HG03066 (cell line): ENCODE measurements at regions not wholly inside any gene's neighbourhood (a gene's known extent, or its start where the extent isn't known, plus 50 kb on each side); places are given as distances from the start of the nearest gene placed in this dataset.

ENCODE experiments used
- ATAC-seq: cut with Tn5 transposase; IDR thresholded peaks from one replicate; pipeline ENCODE4 v1.9.1; 2021; ENCODE audit warnings: low read depth; ENCODE audit not compliant: unreplicated experiment

- ATAC-seq = no peak
Observed at GRCh38 chr10:121290674-121291073, 307.6 kb downstream of the FGFR2 start.

DNA sequence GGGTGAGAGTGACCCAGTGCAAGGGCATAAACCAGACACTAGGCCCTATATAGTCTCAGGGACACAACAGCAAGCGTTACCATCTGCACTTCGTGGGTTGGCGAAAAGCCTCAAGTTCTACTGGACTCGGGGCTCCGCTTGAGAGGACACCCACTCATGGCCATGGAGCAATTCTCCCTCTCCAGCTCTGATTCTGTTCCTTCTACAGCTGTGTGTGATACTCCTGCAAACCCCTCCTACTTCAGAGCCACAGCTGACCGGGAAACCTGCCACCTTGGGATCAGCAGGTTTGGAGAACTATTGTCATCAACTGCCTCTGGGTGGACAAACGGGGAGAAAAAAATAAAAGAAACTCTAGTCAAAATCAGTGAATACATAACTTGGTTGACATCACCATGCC, 306.9 kb downstream of the FGFR2 start:
- no peak for ATAC-seq

- ATAC-seq = no peak
Observed at GRCh38 chr10:121291823-121292222, 306.4 kb downstream of the FGFR2 start.

- ATAC-seq = no peak
Observed at GRCh38 chr10:121292321-121292720, 305.9 kb downstream of the FGFR2 start.

- no peak for ATAC-seq
Observed at GRCh38 chr10:121293110-121293509, 305.1 kb downstream of the FGFR2 start.

DNA sequence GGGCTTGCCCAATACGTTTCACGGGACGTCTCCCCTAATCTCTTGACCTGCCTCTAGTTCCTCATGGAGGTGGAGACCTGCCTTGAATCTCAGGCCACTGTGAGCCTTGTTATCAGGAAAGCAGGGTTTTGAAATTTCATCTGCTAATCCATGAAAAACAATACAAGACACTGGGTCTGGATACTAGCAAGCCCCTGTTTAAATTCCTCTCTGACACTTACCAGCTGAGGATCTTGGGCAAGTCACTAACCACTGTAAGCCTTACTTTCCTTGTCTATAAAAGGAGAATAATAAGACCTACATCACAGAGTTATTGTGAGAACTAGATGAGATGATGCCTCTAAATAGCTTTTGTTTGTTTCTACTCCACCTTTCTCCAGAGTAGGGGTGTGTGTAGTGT, 303.6 kb downstream of the FGFR2 start:
- no peak for ATAC-seq

DNA sequence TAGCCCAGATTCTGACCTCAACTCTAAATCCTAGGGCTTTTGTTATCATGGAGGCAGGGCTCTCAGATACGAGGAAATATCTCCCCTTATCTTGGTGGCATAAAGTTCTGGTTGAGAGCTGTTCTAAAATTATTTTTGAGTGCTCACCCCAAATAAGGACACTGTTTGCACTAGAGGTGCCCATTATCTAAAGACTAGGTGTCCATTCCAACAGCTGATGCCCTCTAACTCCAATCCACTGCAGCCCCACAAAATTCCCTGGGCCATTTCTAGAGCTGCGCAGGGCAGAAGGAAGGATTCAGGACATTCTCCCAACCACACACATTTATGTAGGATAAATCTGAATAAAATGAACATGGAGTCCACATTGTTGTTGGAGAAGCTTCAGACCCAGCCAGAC, 301.9 kb downstream of the FGFR2 start:
- ATAC-seq = no peak

DNA sequence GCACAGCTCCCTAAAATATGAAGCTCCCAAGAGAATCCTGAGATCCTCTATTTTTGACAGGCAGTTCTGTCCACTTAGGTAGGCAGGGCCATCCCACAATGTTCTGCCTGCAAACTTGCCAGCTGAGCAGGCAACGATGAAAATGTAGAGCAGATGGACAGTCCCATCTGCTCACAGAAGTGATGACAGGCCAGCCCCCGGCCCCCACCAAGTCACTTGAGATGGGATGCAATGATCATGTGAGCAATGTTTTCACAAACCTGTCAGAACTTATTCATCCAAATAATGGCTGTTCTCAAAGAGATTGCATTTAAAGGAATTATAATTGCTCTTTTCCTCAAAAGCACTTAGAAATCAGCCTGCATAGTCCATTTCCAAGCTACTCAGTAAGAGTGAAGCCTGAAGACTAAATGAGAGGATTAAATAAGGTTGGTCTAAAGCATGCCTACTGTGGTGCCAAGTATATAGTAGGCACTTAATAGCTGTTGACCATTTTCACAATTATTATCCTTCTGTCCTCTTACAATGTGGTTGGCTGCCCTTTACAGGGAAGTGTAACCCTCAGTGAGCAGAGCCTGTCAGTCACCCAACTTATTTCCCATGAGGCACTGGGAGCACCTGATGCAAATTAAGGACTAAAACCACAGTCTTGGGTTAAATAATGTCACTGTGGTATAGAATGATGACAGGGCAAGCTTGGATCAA, 301.2 kb downstream of the FGFR2 start:
- no peak for ATAC-seq

DNA sequence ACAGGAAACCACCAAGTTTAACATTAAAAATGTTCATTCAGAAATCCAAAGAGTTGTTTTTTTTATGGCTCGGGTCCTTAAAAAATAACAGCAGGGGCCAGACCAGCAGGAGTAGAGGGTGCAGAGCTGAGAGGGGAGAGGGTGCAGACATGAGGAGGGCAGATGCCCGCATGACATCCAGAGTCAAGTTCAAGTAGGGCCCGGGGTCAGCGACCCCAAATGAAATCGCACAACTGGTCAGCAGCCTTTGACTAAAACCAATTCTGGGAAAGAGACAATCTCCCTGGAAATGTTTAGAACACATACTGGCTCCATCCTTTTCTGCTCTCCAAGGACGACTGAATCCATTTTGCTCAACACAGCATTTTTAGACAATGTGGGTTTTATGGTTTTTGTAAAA, 297.5 kb downstream of the FGFR2 start:
- ATAC-seq = no peak

DNA sequence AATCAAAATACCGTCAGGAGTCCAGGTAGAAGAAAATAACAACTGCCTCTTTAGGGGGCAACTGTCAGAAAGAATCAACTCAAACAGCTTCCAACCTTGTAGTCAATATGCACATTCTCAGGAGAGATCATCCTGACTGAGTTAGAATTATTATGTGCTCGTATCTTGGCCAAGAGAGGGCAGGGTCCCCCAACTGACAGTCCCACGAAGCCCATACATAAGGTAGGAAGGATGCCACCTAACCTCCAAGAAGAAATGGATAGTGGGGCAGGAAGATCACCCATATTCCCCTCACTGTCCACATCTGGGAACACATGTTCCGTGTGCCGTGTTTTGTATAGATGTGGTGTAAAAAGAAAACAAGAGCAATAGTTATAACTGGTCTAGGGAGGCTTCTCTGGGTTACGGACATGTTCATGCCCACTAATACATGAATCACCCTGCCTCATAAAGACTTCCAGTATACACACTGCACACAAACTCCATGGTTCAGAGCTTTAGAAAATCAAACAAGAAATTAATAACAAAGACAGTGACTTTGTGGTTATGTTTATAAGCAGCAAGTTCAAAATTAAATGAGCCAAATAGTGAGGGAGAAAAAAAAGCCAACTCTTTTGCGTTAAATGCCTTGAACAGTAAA, 295.6 kb downstream of the FGFR2 start:
- no peak for ATAC-seq

DNA sequence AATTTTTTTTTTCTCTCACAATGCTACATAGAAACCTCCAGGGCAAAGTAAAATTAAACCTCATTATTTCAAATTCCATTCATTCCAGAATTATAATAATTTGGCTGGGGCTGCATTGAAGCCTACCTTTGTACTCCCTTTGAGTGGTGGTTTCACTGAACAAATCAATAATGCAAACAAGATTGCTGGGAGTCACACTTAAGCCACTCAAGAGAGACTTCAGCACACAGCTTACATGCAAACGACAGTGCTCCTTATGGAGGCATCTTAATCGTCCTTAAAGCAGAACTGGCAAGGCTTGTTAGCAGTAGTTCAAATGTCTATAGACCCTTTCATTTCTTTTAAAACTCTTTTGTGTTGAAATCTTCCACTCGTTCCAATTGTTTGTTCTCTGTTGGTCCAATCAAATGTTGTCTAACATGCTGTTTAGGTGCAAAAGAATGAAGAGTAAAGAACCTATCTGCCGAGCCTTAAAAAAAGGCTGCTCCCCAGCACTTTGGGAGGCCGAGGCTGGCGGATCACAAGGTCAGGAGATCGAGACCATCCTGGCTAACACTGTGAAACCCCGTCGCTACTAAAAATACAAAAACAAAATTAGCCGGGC, 294.9 kb downstream of the FGFR2 start:
- ATAC-seq = no peak

DNA sequence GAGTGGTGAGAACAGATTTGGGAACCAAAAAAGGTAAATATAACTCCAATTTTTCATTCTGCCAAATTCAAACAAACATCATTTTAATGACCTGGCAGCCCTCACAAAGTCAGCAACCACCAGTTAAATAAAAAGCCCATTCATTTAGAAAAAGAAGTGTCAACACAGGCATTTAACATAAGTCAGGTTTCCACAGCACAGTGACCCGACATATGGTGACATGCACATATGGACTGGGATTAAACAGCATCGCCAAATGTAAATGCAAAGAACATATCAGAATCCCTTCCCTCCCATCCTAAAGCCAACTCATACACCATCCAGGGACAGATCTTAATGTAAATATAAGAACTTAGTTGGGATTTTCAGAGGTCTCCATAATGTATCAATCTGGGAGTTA, 293.2 kb downstream of the FGFR2 start:
- ATAC-seq = no peak

DNA sequence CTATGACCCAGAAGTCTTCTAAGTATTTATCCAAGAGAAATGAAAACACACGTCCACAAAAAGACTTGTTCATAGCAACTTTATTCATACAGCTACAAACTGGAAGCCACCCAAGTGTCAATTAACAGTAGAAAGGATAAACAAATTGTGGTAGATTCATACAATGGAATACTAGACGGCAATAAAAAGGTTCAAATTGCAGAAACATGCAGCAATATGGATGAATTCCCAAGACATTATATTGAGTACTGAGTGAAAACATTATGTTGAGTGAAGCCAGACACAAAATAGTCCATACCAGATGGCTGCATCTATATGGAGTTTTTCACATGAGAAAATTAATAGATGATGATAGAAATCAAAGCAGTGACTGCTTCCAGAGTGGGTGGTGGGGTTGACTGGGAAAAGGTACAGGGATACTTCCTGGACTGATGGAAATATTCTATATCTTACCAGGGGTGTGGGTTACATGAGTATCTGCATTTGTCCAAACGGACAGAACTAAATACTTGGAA, 292.0 kb downstream of the FGFR2 start:
- no peak for ATAC-seq

DNA sequence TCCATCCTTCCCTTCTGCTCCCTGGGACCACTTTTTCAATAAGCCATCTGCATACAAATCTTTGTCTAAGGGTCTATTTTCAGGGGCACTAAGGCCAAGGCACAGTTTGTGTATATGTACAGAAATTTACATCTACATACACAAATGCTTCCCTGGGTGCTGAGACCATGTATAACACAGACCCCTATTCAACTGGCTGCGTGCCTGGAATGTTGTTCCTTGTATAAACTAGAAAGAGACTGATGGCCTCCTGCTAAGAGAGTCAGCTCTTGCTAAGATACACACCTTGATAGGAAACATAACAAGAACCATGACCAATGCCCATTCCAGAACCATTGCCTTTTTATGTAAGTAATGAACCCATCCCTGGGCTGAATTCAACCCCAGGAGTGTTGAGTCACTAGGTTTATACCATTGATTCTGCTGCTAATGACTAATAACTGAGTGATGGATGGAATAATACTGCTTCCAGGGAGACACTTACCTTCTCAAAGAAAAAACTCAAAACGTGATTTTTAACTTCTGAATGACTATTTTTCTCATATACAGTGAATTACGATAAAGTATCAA, 290.7 kb downstream of the FGFR2 start:
- no peak for ATAC-seq

GRCh38 chr10:121308020-121308419, 290.2 kb downstream of the FGFR2 start:
- no peak for ATAC-seq

GRCh38 chr10:121309164-121309563, 289.1 kb downstream of the FGFR2 start:
- no peak for ATAC-seq

DNA sequence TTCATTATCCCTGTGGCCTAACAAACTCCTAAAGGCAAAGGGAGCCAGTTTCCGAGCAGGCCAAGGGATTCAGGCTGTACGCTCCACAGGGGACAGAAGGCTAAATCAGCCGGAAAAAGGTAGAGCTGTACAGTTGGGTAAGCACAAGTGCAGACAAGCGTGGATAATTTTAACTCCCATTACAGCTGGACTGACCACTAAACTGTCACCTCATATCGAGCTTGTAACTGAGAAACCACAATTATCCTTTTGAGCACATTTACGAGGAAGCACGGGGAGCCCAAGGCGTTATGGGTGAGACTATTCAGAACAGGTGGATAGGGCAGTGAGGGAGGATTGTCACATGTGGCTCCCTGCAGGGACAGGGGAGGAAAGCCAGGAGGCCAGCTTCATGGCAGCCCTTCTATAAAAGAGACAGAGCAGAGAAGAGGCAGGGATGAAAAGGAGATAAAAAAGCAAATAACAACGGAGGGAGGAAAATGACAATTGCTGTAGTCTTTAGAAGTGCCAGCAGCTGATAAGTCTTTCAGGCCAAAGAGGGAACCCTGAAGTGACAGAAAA, 288.0 kb downstream of the FGFR2 start:
- no peak for ATAC-seq

GRCh38 chr10:121311812-121312443, 286.3 kb downstream of the FGFR2 start:
- no peak for ATAC-seq

GRCh38 chr10:121312587-121312986, 285.7 kb downstream of the FGFR2 start:
- ATAC-seq = no peak

GRCh38 chr10:121313119-121313875, 284.9 kb downstream of the FGFR2 start:
- no peak for ATAC-seq
